ENCODE measurements at regions not wholly inside any gene's neighbourhood (a gene's known extent, or its start where the extent isn't known, plus 50 kb on each side); places are given as distances from the start of the nearest gene placed in this dataset.
"Not testable (repeated sequence)": the region's sequence is repeated elsewhere in the genome, so short reads cannot be mapped to it uniquely, and the experiment has no call there.

DNA sequence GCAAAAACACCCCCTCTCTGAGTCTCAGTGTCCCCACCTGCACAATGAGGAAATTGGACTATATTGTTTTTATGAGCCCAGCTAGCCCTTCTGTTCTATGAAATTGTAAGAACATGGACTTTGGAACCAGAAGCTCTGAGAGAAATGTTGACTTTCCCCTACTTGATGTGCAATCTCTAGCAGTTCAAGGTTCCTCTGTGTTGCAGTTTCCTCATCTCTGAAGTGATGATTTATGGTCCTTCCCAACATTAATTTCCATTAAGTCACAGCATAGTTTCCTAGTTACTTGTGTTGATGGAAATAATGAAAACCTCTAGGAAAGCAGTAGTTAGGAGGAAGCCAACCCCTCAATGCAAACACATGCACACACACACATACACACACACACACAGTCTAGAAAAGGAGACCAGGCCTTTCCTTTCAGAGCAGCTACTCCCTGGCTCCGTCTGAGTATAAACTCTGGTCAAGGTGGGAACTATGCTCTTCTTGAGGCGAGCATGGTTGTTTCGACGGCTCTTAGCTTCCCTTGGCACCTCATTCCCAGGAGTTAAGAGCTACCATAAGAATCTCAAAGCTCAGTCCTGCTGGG lies 518.4 kb downstream of the SOX6 start:
- no peak for DNase-seq (ENCODE audit: low read depth, low spot score)

DNA sequence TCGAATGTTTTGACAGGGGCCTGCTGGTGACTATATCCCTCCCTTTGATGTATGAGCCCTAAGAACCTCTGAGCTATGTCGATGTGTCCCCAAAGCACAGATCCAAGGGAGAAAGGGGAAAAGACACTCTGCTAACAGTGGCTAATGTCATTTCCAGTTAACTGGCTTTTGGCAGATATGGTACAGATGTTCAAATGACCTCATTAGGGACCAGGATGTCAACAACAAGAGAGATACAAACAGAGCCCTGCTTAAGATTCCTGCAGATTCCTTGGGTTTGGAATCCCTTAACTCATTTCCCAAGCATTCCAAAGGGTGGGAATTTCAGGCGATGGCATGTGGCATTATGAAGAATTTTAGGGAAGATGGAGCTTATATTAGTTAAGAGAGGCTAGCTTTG lies 517.3 kb downstream of the SOX6 start:
- DNase-seq (ENCODE audit: low read depth, low spot score): no peak

DNA sequence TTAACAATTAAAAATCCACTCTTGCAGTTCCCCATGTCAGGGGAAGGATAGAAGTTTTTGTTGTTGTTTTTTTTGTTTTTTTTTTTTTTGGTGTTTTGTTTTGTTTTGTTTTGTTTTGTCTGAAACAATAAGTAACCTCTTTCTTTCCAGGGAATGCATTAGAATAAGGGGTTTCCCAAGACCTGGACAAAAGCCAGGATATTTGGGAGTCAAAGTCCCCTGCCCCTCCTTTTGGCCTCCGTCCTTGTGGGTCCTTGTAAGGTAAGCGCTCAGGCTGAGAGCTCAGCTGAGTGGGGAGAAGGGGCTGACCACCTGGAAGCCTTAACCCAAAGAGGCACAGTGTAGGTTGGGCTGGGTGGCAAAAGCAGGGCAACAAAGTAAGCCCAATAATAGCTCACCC lies 515.4 kb downstream of the SOX6 start:
- DNase-seq (ENCODE audit: low read depth, low spot score): no peak

DNA sequence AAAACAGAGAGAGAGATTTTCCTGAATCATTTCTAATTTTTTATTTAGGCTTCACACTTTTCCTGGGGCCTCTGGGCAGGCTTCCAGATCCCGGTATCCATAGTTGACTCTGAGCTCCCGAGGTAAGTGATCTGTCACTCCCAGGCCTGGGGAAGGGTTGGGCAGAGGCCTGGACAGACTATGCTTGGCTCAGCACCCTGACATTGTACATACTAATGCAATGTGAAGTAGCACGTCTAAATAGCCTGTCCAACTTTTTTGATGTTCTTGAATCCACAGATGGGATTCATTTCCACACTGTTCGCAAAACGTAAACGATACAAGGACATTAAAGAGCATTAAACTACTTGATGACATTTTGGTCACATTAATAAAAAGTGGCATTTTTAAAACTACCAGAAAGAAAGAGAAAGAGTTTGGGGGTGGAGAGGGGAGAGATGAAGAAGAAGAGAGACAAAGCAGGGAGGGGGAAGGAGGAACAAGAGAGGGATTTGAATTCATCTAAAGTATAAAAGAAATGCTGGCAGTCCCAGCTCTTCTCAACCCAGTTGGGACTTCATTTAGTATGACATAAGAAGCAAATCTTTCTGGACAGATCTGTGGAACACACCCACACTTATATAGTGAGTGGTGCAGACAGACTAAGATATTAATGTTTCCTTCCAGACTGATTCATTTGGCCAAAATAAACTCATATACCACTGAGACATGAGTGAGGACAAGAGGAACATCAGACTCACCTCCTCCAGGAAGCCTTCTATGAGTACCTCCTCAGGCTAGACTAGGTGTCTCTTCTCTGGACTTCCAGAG lies 514.2 kb downstream of the SOX6 start:
- DNase-seq (ENCODE audit: low read depth, low spot score): no peak

DNA sequence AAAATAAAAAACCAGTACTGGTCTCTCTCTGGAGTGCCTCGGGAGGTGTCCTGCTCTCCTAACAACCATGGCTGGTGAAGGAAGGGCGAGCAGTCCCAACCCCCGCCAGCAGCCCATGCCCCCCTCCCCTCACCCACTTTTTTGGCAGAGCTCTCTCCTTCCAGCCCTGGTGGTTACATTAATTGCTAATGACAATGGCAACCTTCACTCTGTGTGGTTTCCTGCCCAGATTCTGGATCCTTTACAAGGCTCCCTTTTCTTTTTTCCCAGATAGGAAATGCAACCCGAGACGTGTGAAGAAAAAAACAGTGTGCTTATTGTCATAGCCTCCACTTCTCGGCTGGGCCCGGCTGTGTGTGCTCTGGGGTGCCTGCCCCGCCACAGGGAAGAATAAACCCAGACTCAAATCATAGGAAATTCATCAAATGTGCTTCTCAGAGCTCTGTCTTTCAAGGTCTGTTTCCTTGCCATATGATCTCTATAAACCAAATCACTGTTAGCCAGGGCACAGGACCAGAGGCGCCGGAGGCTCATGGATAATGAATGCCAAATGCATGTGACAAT lies 513.0 kb downstream of the SOX6 start:
- DNase-seq (ENCODE audit: low read depth, low spot score): no peak

DNA sequence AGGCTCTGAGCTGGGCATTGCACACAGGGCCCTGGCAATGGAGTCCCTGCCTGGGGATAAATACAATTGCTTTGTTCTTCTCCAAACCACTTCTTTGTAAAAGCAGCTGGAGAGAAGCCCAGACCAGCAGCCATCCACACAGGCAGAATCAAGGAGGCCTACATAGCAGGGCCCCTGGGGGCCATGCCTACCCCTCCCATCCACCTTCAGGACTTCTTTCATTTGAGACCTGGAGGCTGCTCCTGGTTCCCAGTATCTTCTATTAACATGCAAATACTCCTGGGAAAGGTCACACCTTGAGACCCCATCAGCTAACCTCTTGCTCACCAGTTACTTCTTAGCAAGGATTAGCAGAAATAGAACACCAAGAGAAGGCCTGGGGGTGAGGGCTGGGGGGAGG lies 511.1 kb downstream of the SOX6 start:
- no peak for DNase-seq (ENCODE audit: low read depth, low spot score)

DNA sequence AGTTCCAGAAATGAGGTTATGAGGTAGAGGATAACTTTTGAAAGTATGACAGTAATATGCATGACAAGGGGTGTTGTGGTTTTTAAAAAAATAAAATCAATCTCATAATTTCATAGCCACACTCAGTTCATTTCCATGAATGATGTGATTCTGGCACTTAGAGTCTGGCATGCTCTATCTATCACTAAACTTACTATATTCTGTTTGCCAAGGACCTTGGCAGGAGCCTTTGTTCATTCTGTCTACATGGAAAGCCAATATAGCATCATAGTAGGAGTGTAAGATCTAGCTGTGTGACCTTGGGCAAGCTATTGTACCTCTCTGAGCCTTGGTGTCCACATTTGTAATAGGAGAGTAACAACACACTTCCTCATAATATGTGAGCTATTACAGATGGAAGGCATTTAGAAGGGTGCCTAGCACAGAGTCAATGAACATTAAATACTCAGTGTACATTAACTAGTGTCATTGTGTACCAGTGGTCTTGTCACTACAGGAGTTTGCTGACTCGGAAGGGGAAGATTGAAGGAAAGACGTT lies 507.6 kb downstream of the SOX6 start:
- DNase-seq (ENCODE audit: low read depth, low spot score): no peak

DNA sequence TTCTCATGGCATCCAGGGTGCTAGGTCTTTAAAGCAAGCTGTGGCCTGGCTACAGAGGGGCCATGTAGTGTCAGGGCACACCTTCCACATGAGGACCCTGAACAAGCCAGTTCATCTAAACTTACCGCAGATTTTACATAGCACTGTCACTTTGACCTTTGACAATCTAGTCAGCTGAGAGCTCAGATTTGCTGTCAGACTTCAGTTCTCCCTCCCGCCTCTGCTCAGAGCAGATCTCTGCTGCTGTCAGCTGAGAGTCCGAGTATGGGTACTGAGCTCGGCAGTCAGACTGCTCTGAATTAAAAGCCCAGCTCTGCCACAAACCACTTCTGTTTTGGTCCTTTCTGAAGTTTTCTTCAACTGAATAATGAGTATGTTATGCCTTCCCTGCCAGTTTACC lies 507.1 kb downstream of the SOX6 start:
- DNase-seq (ENCODE audit: low read depth, low spot score): no peak

DNA sequence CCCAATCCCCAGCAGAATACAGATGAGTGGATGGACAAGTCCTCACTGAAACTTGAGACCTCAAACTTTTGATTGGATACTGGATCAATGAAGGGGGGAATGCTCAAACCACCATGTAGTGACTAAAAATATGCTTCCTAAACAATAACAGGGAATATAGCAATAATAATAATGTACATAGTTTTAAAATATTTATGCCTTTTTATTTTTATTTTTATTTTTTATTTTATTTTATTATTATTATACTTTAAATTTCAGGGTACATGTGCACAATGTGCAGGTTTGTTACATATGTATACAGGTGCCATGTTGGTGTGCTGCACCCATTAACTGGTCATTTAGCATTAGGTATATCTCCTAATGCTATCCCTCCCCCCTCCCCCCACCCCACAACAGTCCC lies 506.0 kb downstream of the SOX6 start:
- DNase-seq (ENCODE audit: low read depth, low spot score): not testable (repeated sequence)

DNA sequence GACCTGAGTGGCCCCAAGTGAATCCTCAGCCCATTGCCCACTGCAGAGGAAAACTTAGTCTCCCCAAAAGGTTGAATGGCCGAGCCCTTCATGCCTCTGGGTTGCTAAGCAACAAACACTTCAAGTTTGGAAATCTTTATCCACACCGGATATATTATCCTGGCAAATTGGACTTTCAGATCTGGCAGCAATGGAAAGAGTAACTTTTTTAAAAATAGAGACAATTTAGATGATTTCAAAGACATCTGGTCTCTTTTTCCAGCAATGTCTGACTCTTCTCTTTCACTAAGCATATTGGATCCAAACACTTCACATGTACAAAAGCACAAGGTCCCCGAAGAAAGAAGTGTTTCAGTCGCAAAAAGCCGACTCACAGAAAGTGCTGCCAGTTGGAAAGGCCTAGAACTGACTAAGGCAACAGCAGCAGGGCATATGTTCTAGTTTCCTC lies 505.3 kb downstream of the SOX6 start:
- no peak for DNase-seq (ENCODE audit: low read depth, low spot score)

DNA sequence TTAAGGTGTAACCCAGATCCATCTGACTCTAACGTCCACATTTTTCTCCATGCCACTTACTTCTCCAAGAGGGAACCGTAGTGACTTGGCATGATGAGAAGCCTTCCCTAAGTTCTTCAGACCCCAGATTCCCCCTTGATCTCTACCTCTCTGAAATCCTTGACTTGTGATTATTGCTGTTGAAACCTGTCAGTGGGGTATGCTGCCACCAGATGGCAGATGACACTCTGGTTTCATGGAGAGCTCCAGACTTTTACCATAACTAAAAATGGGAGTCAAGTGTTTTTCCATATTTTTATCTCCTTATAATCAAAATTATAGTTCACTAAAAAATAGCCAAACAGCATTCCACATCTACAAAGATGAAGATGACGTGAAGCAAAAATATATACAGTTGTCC lies 504.2 kb downstream of the SOX6 start:
- no peak for DNase-seq (ENCODE audit: low read depth, low spot score)

DNA sequence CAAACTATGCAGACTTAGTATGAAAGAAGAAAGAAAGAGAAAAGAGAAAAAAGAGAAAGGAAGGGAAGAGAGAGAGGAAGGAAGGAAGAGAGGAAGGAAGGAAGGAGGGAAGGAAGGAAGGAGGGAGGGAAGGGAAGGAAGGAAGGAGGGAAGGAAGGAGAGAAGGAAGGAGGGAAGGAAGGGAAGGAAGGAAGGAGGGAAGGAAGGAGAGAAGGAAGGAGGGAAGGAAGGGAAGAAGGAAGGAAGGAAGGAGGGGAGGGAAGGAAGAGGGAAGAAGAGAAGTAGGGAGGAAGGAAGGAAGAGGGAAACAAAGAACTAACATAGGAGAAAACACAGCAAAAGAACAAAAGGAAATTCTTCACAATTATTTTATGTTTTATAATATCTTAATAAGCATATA lies 502.1 kb downstream of the SOX6 start:
- no peak for DNase-seq (ENCODE audit: low read depth, low spot score)

DNA sequence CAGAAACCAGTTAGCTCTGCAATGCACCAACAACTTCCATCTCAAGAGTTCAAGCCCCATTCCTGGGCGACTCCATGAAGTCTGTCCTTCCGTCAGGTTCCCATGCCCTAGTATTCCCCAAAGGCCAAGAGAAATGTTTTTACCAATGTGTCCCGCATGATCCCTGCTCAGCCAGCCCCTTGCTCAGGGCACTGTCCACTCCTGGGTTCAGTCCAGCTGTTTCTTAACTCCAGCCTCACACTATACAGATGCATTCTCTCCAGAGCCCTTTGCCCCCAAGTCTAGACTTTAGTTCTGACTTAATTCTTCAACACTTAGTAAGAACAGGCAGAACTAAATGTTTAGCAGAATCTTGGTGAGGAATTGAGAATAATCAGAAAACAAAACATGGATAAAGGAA lies 497.5 kb downstream of the SOX6 start:
- DNase-seq (ENCODE audit: low read depth, low spot score): no peak

DNA sequence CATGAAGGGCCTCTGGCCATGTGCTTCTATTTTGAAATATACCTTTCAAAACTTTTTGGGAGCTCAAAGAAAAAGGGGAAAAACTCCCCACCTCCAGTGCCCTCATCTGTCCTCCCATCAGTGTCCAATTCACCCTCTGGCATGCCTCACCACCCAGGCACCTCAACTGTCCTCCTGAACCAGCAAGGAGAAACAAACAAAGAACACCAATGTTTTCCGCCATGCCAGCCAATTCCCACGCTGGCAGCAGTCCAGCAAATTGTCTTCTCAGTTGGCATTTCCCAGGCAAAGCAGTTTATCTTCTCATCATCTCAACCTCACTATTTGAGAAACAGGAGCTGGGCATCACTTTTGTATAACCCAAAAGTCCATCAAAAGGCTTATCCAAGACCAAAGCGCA lies 496.9 kb downstream of the SOX6 start:
- no peak for DNase-seq (ENCODE audit: low read depth, low spot score)

DNA sequence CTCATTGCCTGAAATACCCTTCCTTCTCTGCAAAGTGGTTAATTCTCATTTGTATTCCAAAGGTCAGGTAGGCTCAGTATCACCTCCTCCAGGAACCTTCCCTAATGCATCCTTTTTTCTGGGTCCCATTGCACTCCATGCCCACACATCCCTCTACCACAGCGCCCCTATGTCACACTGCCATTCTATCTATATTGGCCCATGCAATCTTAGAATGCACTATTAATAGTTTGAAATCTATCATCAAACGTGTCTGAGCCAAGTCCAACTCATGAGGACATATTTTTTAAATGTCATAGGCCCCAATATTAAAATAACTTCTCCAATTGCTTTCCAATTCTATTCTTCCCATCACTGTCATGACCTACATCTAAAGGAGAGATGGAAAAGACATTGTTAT lies 495.1 kb downstream of the SOX6 start:
- DNase-seq (ENCODE audit: low read depth, low spot score): no peak

DNA sequence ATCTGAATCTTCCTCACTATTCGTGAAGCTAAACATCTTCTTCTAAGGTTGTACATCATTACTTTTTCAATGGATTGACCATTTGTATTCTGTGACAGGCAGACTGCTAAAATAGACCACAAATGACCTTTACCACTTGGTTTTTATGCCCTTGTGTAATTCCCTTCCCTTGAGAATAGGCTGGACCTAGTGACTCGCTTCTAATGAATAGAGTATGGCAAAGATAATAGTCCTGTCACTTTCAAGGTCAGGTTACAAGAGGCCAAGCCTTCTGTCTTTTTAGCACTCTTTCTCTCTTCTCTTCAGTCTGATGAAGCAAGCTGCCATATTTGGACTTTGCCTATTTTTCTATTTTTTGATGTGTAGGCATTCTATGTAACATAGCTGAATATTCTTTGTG lies 492.9 kb downstream of the SOX6 start:
- DNase-seq (ENCODE audit: low read depth, low spot score): no peak

DNA sequence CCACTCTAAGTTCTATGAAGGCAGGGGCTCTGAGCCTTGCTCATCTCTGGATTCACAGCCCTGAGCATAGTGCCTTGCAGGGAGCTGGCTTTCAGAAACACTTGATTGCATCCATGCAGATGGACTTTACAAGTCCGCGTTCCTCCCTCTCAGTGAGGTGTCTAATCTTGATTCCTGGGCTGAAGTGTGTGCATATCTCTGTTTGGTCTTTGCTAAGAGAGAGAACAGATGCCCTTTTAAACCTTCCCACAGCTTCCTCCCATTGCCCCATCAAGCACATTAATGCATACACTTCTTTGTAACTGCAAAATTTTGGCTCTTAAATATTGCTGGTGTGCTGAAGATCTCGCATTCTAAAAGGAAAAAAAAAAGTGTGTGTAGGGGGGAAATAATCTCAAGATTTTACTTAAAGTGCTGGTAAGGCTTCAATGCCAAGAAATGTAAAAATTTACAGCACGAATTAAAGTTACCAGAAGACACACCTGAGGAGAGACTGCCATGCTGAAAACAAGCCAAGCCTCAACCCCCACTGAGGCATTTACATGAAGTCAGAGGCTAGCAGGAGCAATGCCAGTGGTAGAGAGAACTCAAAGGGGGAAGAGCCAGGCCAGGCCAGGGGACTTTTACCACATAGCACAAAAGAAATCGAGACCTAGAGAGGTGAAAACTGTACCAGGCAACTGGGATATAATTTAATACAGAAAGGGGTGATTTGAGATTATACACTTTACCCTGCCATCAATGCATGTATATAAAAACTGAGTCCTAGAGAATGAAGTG lies 492.1 kb downstream of the SOX6 start:
- DNase-seq (ENCODE audit: low read depth, low spot score): no peak

DNA sequence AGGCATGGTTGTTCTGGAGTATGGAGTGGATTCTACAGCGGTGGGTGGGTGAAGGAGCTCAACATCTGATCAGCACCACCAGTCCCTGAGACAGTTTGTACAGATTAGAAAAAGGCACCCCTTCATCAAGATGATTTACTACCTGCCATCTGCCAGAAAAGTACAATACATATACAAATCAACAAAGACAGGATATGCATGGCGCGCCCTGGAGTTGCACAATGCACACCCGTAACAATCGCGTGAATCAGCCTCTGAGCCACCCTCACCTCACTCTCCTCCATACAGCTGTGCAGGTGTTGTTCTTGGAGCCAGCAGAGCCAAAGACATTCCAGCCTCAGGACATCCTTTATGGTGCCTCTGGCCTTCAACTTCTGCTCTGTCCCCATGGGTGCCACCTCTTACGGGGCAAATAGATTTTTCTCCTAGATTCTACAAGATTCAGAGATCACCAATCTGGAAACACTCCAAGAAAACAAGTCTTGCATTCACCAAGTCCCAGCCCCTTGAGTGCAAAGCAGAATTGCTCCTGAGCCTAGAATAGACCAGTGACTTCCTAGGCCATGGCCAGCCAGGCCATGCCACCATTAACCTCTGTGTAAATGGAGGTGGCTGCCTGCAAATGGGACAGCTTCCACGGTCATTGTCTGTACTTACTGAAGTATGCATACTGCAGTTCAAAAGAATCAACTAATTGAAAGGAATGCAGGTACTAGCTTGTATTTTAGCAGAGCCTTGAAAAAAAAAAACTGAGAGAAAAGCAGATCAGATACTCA lies 490.9 kb downstream of the SOX6 start:
- DNase-seq (ENCODE audit: low read depth, low spot score): no peak

DNA sequence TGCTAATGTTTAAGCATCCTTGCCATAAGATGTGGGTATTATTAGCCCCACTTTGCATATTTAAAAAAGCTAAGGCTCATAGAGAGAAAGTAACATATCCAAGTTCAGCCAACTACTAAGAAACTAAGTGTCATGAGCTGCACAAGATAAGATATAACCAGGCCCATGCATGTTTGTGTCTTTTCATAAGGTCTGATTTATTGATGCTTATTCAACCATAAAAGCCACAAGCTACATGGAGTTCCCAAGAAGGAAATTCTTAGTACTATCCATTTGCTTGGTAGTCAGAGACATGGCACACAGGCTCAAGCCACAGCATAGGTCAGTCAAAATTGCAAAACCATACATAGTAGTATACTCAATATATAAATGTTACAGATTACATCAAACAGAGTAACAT lies 488.5 kb downstream of the SOX6 start:
- no peak for DNase-seq (ENCODE audit: low read depth, low spot score)

DNA sequence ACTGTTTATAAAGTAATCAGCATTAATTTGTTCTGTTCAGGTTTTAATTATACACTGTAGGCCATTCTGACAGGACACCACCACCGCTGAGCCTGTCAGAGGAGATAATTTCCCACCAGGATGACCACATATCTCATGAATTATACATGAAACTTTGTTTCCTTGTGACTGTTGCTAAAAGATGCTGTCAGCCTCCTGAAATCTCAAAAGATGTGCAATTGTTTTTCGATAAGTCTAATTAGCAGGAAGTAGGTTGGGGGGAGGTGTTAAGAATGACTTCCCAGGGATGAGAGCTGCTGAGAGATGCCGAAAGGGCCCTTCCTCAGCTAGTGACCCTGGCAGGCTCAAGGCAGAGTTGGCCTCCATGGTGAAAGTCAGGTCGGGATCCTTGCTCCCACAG lies 485.4 kb downstream of the SOX6 start:
- no peak for DNase-seq (ENCODE audit: low read depth, low spot score)

DNA sequence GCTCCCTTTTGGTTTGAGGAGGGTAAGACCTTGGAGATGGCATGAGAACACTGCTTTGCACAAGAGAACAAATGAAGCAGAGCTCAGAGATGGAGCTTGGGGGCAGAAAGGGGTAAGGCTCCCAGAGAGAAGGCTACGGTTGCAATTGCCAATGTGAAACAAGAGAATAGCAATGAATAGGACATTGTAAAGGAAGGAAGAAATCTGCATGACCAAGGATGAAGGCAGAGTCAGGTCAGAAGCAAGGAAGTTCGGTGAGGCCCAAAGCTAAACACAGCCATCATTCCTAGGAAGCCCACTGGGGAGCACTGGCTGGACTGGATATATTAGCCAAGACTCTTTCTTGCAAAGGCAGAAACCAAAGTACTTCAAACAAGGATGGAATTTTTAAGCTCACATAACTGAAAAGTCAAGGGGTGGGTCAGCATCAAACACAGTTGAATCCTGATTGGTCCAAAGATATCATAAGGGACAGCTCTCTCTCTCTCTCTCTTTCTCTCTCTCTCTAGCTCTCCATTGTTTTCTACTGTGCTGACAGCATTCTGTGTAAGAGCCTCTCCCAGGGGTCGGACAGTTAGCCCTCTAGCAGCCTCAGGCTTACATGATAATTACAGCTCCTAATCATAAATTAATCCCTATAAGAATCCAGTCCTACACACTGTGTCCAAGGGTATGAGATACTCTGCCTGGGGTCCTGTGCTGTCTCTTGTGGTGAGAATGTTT lies 484.3 kb downstream of the SOX6 start:
- no peak for DNase-seq (ENCODE audit: low read depth, low spot score)
